SK-N-SH treated with all-trans-retinoic acid at 6 μM for 48 hours (cell line): ENCODE measurements at regions not wholly inside any gene's neighbourhood (a gene's known extent, or its start where the extent isn't known, plus 50 kb on each side); places are given as distances from the start of the nearest gene placed in this dataset.

Source experiments
- ARNTL ChIP-seq: fragments of 450-650 bp; formaldehyde crosslinking; IDR thresholded peaks from 2 replicates; pipeline ENCODE4 v1.5.0; 2020; ENCODE audit warnings: low read depth, mild to moderate bottlenecking, moderate library complexity, borderline replicate concordance
- BACH2 ChIP-seq: fragments of 250-450 bp; sonication (Bioruptor Pico); IDR thresholded peaks from 2 replicates; pipeline ENCODE4 v1.9.0; 2021; ENCODE audit warnings: mild to moderate bottlenecking, borderline replicate concordance
- GLIS3 ChIP-seq: fragments of 250-450 bp; sonication (Bioruptor Pico); IDR thresholded peaks from 2 replicates; pipeline ENCODE4 v1.5.0; 2020; ENCODE audit warnings: mild to moderate bottlenecking, moderate library complexity
- ISL1 ChIP-seq: fragments of 250-450 bp; sonication (Bioruptor Pico); IDR thresholded peaks from 2 replicates; pipeline ENCODE4 v2.1.2; 2022; ENCODE audit warnings: mild to moderate bottlenecking, moderate library complexity
- OSR1 ChIP-seq: fragments of 250-450 bp; sonication (Bioruptor Pico); IDR thresholded peaks from 2 replicates; pipeline ENCODE4 v1.8.0; 2022; ENCODE audit warnings: moderate library complexity, mild to moderate bottlenecking, inconsistent platforms
- RARB ChIP-seq: fragments of 250-450 bp; sonication (Bioruptor Pico); IDR thresholded peaks from 2 replicates; pipeline ENCODE4 v1.8.0; 2021; ENCODE audit warnings: mild to moderate bottlenecking, moderate library complexity
- TOX ChIP-seq: fragments of 250-450 bp; sonication (Bioruptor Pico); IDR thresholded peaks from 2 replicates; pipeline ENCODE4 v1.8.0; 2021; ENCODE audit warnings: mild to moderate bottlenecking, moderate library complexity, borderline replicate concordance
- ZFP30 ChIP-seq: fragments of 450-650 bp; formaldehyde crosslinking; IDR thresholded peaks from 2 replicates; pipeline ENCODE4 v1.5.0; 2022; ENCODE audit warnings: mild to moderate bottlenecking, moderate library complexity
- ZNF70 ChIP-seq: fragments of 450-650 bp; formaldehyde crosslinking; IDR thresholded peaks from 2 replicates; pipeline ENCODE4 v1.5.0; 2020; ENCODE audit warnings: mild to moderate bottlenecking, moderate library complexity
- TF ChIP-seq, protein P1 (sequence below): fragments of 250-450 bp; sonication (Bioruptor Pico); IDR thresholded peaks from 2 replicates; pipeline ENCODE4 v1.5.0; 2020; ENCODE audit warnings: mild to moderate bottlenecking, moderate library complexity
- TF ChIP-seq, protein P2 (sequence below): fragments of 250-450 bp; sonication (Bioruptor Pico); IDR thresholded peaks from 2 replicates; pipeline ENCODE4 v1.5.1; 2021; ENCODE audit warnings: mild to moderate bottlenecking, moderate library complexity
- TF ChIP-seq, protein P3 (sequence below): fragments of 250-450 bp; sonication (Bioruptor Pico); IDR thresholded peaks from 2 replicates; pipeline ENCODE4 v1.8.0; 2020; ENCODE audit warnings: mild to moderate bottlenecking, moderate library complexity, borderline replicate concordance

DNA sequence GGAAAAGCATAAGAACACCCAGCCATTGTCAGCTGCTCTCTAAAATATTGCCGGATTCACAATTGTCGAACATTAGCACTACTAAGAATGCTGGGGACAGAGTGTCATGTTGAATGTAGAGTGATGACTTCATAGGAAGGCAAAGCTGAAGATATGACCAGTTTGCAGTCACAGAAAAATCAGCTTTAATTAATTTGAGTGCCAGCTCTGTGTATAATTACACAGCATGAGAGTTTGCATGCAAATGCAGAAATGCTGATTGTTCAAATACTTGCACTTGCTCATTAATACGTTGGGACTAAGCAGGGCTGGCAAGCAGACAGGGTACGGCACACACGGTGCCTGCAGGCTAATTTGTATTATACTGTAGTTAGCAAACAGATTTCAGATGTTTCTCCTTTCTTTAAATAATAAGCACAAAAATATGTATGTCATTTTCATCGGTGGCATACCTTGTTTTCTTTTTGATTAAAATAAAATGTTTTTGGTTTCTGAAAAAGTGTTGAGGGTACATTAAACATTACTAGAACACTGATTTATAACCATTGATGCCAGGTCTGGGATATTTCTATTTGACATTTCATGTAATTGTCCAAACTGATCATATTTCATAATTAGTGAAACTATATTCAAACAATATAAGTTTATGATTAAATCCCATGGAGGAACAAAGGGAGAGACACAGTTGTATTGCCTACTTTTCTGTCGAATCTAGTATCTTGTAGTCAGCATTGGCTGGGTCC lies 99.8 kb upstream of the ADGRL2 start:
- TF ChIP-seq, protein P1, sequence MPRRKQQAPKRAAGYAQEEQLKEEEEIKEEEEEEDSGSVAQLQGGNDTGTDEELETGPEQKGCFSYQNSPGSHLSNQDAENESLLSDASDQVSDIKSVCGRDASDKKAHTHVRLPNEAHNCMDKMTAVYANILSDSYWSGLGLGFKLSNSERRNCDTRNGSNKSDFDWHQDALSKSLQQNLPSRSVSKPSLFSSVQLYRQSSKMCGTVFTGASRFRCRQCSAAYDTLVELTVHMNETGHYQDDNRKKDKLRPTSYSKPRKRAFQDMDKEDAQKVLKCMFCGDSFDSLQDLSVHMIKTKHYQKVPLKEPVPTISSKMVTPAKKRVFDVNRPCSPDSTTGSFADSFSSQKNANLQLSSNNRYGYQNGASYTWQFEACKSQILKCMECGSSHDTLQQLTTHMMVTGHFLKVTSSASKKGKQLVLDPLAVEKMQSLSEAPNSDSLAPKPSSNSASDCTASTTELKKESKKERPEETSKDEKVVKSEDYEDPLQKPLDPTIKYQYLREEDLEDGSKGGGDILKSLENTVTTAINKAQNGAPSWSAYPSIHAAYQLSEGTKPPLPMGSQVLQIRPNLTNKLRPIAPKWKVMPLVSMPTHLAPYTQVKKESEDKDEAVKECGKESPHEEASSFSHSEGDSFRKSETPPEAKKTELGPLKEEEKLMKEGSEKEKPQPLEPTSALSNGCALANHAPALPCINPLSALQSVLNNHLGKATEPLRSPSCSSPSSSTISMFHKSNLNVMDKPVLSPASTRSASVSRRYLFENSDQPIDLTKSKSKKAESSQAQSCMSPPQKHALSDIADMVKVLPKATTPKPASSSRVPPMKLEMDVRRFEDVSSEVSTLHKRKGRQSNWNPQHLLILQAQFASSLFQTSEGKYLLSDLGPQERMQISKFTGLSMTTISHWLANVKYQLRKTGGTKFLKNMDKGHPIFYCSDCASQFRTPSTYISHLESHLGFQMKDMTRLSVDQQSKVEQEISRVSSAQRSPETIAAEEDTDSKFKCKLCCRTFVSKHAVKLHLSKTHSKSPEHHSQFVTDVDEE (CRISPR knock-in tag), result no peak
- TF ChIP-seq ZFP30 (CRISPR knock-in tag) (no peak), ISL1 (CRISPR knock-in tag) (no peak), ARNTL (CRISPR knock-in tag) (no peak), TOX (CRISPR knock-in tag) (peak; percentile 82), ZNF70 (CRISPR knock-in tag) (no peak), GLIS3 (CRISPR knock-in tag) (no peak), RARB (no peak), OSR1 (CRISPR knock-in tag) (no peak), BACH2 (CRISPR knock-in tag) (no peak)
- TF ChIP-seq, protein P2, sequence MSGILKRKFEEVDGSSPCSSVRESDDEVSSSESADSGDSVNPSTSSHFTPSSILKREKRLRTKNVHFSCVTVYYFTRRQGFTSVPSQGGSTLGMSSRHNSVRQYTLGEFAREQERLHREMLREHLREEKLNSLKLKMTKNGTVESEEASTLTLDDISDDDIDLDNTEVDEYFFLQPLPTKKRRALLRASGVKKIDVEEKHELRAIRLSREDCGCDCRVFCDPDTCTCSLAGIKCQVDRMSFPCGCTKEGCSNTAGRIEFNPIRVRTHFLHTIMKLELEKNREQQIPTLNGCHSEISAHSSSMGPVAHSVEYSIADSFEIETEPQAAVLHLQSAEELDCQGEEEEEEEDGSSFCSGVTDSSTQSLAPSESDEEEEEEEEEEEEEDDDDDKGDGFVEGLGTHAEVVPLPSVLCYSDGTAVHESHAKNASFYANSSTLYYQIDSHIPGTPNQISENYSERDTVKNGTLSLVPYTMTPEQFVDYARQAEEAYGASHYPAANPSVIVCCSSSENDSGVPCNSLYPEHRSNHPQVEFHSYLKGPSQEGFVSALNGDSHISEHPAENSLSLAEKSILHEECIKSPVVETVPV (CRISPR knock-in tag), result no peak
- TF ChIP-seq, protein P3, sequence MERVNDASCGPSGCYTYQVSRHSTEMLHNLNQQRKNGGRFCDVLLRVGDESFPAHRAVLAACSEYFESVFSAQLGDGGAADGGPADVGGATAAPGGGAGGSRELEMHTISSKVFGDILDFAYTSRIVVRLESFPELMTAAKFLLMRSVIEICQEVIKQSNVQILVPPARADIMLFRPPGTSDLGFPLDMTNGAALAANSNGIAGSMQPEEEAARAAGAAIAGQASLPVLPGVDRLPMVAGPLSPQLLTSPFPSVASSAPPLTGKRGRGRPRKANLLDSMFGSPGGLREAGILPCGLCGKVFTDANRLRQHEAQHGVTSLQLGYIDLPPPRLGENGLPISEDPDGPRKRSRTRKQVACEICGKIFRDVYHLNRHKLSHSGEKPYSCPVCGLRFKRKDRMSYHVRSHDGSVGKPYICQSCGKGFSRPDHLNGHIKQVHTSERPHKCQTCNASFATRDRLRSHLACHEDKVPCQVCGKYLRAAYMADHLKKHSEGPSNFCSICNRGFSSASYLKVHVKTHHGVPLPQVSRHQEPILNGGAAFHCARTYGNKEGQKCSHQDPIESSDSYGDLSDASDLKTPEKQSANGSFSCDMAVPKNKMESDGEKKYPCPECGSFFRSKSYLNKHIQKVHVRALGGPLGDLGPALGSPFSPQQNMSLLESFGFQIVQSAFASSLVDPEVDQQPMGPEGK (CRISPR knock-in tag), result no peak
